Fibroblast of pulmonary artery (primary cell): ENCODE measurements at regions not wholly inside any gene's neighbourhood (a gene's known extent, or its start where the extent isn't known, plus 50 kb on each side); places are given as distances from the start of the nearest gene placed in this dataset.
A peak's percentile ranks its signal among the peaks of the same experiment; 100 is the strongest.

Experiments used
- DNase-seq: peaks from one replicate; pipeline ENCODE4 v3.0.0-alpha.2; 2010; ENCODE audit warnings: low read depth
- H3K4me3 ChIP-seq: replicated peaks from 2 replicates; pipeline ENCODE4 v1.5.1; 2011; ENCODE audit warnings: low read depth, mild to moderate bottlenecking, control low read depth, low read length, moderate library complexity
- TF ChIP-seq, protein P1 (sequence below): IDR thresholded peaks from 2 replicates; pipeline ENCODE4 v1.5.1; 2011; ENCODE audit warnings: mild to moderate bottlenecking, control low read depth, low read length, inconsistent platforms; ENCODE audit errors: missing control alignments

DNA sequence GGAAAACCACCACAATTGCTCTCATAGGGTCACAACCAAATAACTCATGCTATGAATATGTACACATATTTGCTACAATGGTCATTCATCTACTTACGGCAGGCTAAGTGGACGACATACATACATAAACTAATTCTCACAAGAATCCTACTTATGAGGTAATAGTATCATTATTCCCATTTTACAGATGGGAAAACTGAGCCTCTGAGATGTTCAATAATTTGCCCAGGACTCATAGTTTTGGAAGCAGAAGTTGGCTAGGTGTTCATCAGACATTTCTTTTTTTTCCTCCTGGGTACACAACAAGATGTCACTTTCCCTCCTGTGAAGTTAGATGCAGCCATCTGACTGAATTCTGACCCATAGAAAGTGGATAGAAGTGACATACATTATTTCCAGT lies 89.0 kb upstream of the PKDCC start:
- TF ChIP-seq, protein P1, sequence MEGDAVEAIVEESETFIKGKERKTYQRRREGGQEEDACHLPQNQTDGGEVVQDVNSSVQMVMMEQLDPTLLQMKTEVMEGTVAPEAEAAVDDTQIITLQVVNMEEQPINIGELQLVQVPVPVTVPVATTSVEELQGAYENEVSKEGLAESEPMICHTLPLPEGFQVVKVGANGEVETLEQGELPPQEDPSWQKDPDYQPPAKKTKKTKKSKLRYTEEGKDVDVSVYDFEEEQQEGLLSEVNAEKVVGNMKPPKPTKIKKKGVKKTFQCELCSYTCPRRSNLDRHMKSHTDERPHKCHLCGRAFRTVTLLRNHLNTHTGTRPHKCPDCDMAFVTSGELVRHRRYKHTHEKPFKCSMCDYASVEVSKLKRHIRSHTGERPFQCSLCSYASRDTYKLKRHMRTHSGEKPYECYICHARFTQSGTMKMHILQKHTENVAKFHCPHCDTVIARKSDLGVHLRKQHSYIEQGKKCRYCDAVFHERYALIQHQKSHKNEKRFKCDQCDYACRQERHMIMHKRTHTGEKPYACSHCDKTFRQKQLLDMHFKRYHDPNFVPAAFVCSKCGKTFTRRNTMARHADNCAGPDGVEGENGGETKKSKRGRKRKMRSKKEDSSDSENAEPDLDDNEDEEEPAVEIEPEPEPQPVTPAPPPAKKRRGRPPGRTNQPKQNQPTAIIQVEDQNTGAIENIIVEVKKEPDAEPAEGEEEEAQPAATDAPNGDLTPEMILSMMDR = no peak
- H3K4me3 ChIP-seq = no peak overlapping the region
- DNase-seq = no peak

GRCh38 chr2:41959760-41960159 lies 88.1 kb upstream of the PKDCC start:
- no peak overlapping the region for H3K4me3 ChIP-seq
- DNase-seq = no peak
- TF ChIP-seq, protein P1 = no peak

- no peak for DNase-seq
- H3K4me3 ChIP-seq = no peak overlapping the region
- TF ChIP-seq, protein P1 = no peak
Measured at GRCh38 chr2:41962922-41963622, 84.7 kb upstream of the PKDCC start.

DNA sequence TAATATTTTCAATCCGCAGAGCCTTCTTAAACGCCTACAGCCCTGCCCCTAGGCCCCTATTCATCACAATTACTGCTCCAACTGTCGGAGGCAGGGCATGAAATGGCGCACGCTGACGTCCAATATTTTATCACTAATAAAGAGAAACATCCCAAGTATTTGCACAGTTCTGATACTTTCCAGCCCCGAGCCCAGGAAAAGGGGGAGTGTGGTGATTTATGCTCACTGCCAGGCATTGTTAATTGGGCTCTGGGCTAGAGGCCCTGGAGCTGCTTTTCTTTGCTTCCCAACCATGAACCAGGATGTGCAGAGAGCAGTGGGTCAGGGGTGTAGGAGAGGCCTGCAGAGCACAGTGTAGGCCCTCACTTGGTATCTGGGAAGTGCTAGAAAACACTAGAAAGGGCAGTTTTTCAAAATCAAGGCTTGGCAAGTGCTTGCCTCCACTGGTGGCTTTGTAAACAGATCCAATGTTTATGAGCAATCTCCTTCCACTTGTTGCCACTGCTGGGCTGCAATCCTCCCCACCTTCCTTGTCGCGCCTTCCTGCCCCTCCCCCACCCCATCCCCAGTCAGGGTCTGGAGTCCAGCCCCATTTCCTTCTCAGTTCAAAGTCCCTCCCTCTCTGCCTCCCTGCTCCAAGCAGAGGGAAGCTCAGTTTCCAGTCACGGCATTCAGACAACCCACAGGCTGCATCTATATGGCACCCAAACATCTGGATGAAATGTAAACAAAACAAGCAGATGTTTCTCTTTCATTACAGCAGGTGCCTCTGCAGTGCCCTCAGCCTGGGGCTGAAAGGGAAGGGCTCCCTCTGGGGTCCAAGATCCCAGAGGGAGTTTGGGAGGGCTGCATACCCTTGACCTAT lies 83.9 kb upstream of the PKDCC start:
- TF ChIP-seq, protein P1 = no peak
- DNase-seq = peak; percentile 72
- no peak overlapping the region for H3K4me3 ChIP-seq

GRCh38 chr2:41965173-41965908 lies 82.5 kb upstream of the PKDCC start:
- TF ChIP-seq, protein P1 = no peak
- DNase-seq = no peak
- no peak overlapping the region for H3K4me3 ChIP-seq

DNA sequence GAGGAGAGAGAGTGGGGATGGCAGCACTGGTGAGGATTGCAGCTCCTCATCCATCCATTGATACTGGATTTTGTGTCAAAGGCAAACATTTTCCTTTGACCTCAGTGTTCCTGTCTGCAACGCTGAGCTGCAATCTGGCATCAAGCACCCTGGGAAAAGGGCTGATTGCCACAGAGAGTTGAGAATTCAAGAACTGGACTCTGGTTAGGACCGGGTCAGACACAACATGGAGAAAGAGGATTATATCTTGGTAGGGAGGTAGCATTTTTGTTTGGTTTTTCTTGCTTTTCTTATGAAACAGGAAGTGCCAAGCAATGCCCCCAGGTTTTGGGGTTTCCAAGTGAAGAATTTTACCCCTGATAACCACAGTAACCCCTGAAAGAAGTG lies 81.9 kb upstream of the PKDCC start:
- TF ChIP-seq, protein P1 = no peak
- DNase-seq = peak; percentile 70
- H3K4me3 ChIP-seq = no peak overlapping the region
